ENCODE measurements at regions not wholly inside any gene's neighbourhood (a gene's known extent, or its start where the extent isn't known, plus 50 kb on each side); places are given as distances from the start of the nearest gene placed in this dataset.
"Not testable (repeated sequence)": the region's sequence is repeated elsewhere in the genome, so short reads cannot be mapped to it uniquely, and the experiment has no call there.

GRCh38 chr15:77896147-77897112 lies 181.1 kb downstream of the TBC1D2B start:
- not testable (repeated sequence) for DNase-seq (ENCODE audit: low spot score)

GRCh38 chr15:77895742-77896141 lies 181.8 kb downstream of the TBC1D2B start:
- DNase-seq (ENCODE audit: low spot score) = no peak

- not testable (repeated sequence) for DNase-seq (ENCODE audit: low spot score)
These were observed 182.4 kb downstream of the TBC1D2B start for GRCh38 chr15:77895145-77895544.

- not testable (repeated sequence) for DNase-seq (ENCODE audit: low spot score)
These were observed 183.6 kb downstream of the TBC1D2B start for GRCh38 chr15:77893671-77894640.

GRCh38 chr15:77893246-77893645 lies 184.3 kb downstream of the TBC1D2B start:
- DNase-seq (ENCODE audit: low spot score) = not testable (repeated sequence)

- DNase-seq (ENCODE audit: low spot score) = no peak
These were observed 185.2 kb downstream of the TBC1D2B start for GRCh38 chr15:77892335-77892734.

GRCh38 chr15:77891862-77892261 lies 185.6 kb downstream of the TBC1D2B start:
- DNase-seq (ENCODE audit: low spot score) = not testable (repeated sequence)

GRCh38 chr15:77890911-77891801 lies 186.4 kb downstream of the TBC1D2B start:
- not testable (repeated sequence) for DNase-seq (ENCODE audit: low spot score)

GRCh38 chr15:77889828-77890725 lies 187.4 kb downstream of the TBC1D2B start:
- not testable (repeated sequence) for DNase-seq (ENCODE audit: low spot score)

GRCh38 chr15:77889009-77889806 lies 188.3 kb downstream of the TBC1D2B start:
- no peak for DNase-seq (ENCODE audit: low spot score)

GRCh38 chr15:77887563-77888429 lies 189.7 kb downstream of the TBC1D2B start:
- DNase-seq (ENCODE audit: low spot score) = not testable (repeated sequence)

GRCh38 chr15:77886805-77887448 lies 190.6 kb downstream of the TBC1D2B start:
- DNase-seq (ENCODE audit: low spot score) = no peak

- DNase-seq (ENCODE audit: low spot score) = not testable (repeated sequence)
These were observed 191.5 kb downstream of the TBC1D2B start for GRCh38 chr15:77885877-77886500.

GRCh38 chr15:77883012-77883411 lies 194.5 kb downstream of the TBC1D2B start:
- not testable (repeated sequence) for DNase-seq (ENCODE audit: low spot score)

- DNase-seq (ENCODE audit: low spot score) = no peak
These were observed 195.6 kb downstream of the TBC1D2B start for GRCh38 chr15:77881950-77882349.

GRCh38 chr15:77881535-77881934 lies 196.0 kb downstream of the TBC1D2B start:
- DNase-seq (ENCODE audit: low spot score) = not testable (repeated sequence)

- not testable (repeated sequence) for DNase-seq (ENCODE audit: low spot score)
These were observed 198.0 kb downstream of the TBC1D2B start for GRCh38 chr15:77879466-77879865.

Data from ecto neural progenitor cell (in vitro differentiated cells).